ENCODE measurements at regions not wholly inside any gene's neighbourhood (a gene's known extent, or its start where the extent isn't known, plus 50 kb on each side); places are given as distances from the start of the nearest gene placed in this dataset.

DNA sequence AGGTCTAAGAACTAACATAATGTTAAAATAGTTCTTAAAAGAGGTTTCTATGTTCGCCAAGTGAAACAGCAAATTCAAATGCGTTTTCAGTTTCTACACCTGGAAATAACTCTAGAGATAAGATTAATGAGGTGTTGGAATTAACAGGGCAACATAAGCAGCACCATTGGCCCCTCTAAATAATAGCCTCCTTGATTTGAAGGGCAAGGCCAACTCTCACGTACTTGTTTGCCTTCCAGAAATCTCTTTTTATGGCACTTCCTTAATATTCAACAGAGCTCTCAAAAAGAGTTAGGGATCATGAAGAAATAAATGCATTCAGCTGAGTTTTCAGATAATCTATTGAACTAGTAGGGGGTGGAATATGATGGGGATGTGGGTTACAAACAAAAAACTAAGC is 80.9 kb downstream of the AASDHPPT start:
- Histone ChIP-seq H3K4me2 (ENCODE audit: insufficient read depth, low read length) (no peak overlapping the region), H3K79me2 (ENCODE audit: control insufficient read depth, insufficient read depth, low read length) (no peaks in the 10 kb centered on the region), H3K36me3 (ENCODE audit: control insufficient read depth in 2 of 2, extremely low read depth in 1 of 2, insufficient read depth in 2 of 2, low read length in 2 of 2) (no peaks in the 10 kb centered on the region), H3K4me1 (ENCODE audit: control insufficient read depth, extremely low read depth, insufficient read depth, low read length) (no peaks in the 10 kb centered on the region), H3K9me3 (replicated peaks; ENCODE audit: control insufficient read depth, insufficient read depth, low read length) (no peaks in the 10 kb centered on the region), H3K9ac (replicated peaks; ENCODE audit: extremely low read depth, insufficient read depth, low read length) (no peak overlapping the region), H2AFZ (ENCODE audit: low read depth, low read length) (no peak overlapping the region), H3K4me3 (replicated peaks in 1 of 3; ENCODE audit: insufficient read depth in 1 of 3, low read depth in 1 of 3, low read length in 3 of 3) (no peak overlapping the region), H4K20me1 (replicated peaks; ENCODE audit: control insufficient read depth, extremely low read depth, insufficient read depth, low read length) (no peaks in the 10 kb centered on the region), H3K9me1 (replicated peaks; ENCODE audit: control insufficient read depth, extremely low read depth, insufficient read depth, low read length) (no peaks in the 10 kb centered on the region), H3K27ac (ENCODE audit: insufficient read depth, low read depth, low read length) (no peak overlapping the region), H3K27me3 (ENCODE audit: control insufficient read depth in 2 of 2, insufficient read depth in 2 of 2, low read length in 2 of 2) (no peaks in the 10 kb centered on the region)
- BruUV-seq (replicated peaks), result no TSS peak
- TF ChIP-seq, protein P1, sequence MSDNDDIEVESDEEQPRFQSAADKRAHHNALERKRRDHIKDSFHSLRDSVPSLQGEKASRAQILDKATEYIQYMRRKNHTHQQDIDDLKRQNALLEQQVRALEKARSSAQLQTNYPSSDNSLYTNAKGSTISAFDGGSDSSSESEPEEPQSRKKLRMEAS (IDR thresholded peaks at IDR 0.05; ENCODE audit: insufficient read depth, insufficient read length), result no peak
- ChIA-PET POLR2A (no interaction called here), CTCF (no interaction called here)
- no peak for FAIRE-seq
- dilution Hi-C loops (cut with MboI; ENCODE audit: extremely low pct_ligation_motif_present, low sequenced_read_pairs), result no loop called here
- intact Hi-C loops (cut with micrococcal nuclease), result no loop called here
- DNase-seq (ENCODE audit: low read depth, low spot score), result no peak

DNA sequence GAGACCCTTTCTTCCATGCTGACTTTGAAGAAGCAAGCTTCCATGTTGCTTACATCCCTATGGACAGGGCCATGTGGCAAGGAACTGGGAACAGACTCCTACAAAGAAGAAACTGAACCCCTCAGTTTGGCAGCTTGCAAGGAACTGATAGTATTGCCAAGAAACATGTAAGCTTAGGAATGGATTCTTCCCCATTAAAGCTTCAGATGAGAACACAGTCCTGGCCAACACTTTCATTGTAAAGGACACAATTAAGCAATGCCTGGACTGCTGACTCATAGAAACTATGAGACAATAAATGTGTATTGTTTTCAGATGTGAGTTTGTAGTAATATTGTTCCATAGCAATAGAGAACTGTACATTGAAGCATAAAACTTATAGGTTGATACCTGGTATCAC is 82.4 kb downstream of the AASDHPPT start:
- no peaks in the 10 kb centered on the region for H3K9me1 ChIP-seq (replicated peaks; ENCODE audit: control insufficient read depth, extremely low read depth, insufficient read depth, low read length)
- H3K27me3 ChIP-seq (ENCODE audit: control insufficient read depth in 2 of 2, insufficient read depth in 2 of 2, low read length in 2 of 2), result no peaks in the 10 kb centered on the region
- no peaks in the 10 kb centered on the region for H3K79me2 ChIP-seq (ENCODE audit: control insufficient read depth, insufficient read depth, low read length)
- FAIRE-seq, result no peak
- TF ChIP-seq POLR2A (IDR thresholded peaks at IDR 0.05; ENCODE audit: low read depth, low read length), result no peak
- TF ChIP-seq FOS (IDR thresholded peaks at IDR 0.05; ENCODE audit: borderline replicate concordance, insufficient read depth, low read length), result no peak
- H3K9ac ChIP-seq (replicated peaks; ENCODE audit: extremely low read depth, insufficient read depth, low read length), result no peak overlapping the region
- no peaks in the 10 kb centered on the region for H3K36me3 ChIP-seq (ENCODE audit: control insufficient read depth in 2 of 2, extremely low read depth in 1 of 2, insufficient read depth in 2 of 2, low read length in 2 of 2)
- no peak for DNase-seq (ENCODE audit: low read depth, low spot score)
- H4K20me1 ChIP-seq (replicated peaks; ENCODE audit: control insufficient read depth, extremely low read depth, insufficient read depth, low read length), result no peaks in the 10 kb centered on the region
- dilution Hi-C loops (cut with MboI; ENCODE audit: extremely low pct_ligation_motif_present, low sequenced_read_pairs), result no loop called here
- intact Hi-C loops (cut with micrococcal nuclease), result no loop called here
- BruUV-seq (replicated peaks), result no TSS peak
- ChIA-PET CTCF (no interaction called here), POLR2A (no interaction called here)
- H3K4me2 ChIP-seq (ENCODE audit: insufficient read depth, low read length), result no peak overlapping the region
- no peaks in the 10 kb centered on the region for H3K9me3 ChIP-seq (replicated peaks; ENCODE audit: control insufficient read depth, insufficient read depth, low read length)
- H2AFZ ChIP-seq (ENCODE audit: low read depth, low read length), result no peak overlapping the region
- no peak overlapping the region for H3K27ac ChIP-seq (ENCODE audit: insufficient read depth, low read depth, low read length)
- H3K4me1 ChIP-seq (ENCODE audit: control insufficient read depth, extremely low read depth, insufficient read depth, low read length), result no peaks in the 10 kb centered on the region
- H3K4me3 ChIP-seq (replicated peaks in 1 of 3; ENCODE audit: insufficient read depth in 1 of 3, low read depth in 1 of 3, low read length in 3 of 3), result no peak overlapping the region

All from endothelial cell of umbilical vein (primary cell).